K562 (cell line): ENCODE measurements at regions not wholly inside any gene's neighbourhood (a gene's known extent, or its start where the extent isn't known, plus 50 kb on each side); places are given as distances from the start of the nearest gene placed in this dataset.

Source experiments
- ATAC-seq: fragments of 200-7000 bp; cut with Tn5 transposase; 3 replicates; pipeline ENCODE4 v1.9.1; 2020; ENCODE audit warnings: moderate library complexity
- BruUV-seq: library from RNA; stranded (reverse); fragments of 400-500 nt; replicated peaks from 2 replicates; lab custom pipeline; 2021; lab: Mats Ljungman, UMichigan
- CTCF ChIA-PET: fragments of 300-600 bp; formaldehyde crosslinking; extraction: SDS; loops from one replicate; lab custom pipeline; 2021; ENCODE audit warnings: low intra/inter-chr PET ratio; lab: Yijun Ruan, JAX
- POLR2A ChIA-PET: fragments of 300-600, 350-650 bp; sonication (Branson Sonifier 250); formaldehyde crosslinking; extraction: SDS; loops from one replicate; lab custom pipeline; 2021; ENCODE audit warnings: antibody characterized with exemption, inconsistent platforms; lab: Yijun Ruan, JAX
- DNase-seq, 4 experiments: peaks; one replicate each; pipeline versions ENCODE4 v3.0.0 to v3.0.0-alpha.2; 2011 to 2018; ENCODE audit warnings: low spot score in 3 of 4, mixed read lengths in 3 of 4; ENCODE audit errors: extremely low read depth in 1 of 4
- FAIRE-seq: peaks from 2 replicates; lab custom pipeline; 2011; peaks lifted over from hg19 to GRCh38; lab: Jason Lieb, UNC
- H2AFZ ChIP-seq: 2 replicates; pipeline ENCODE4 v1.6.0; 2011; ENCODE audit warnings: low read depth, low read length, control low read depth, inconsistent platforms
- H3K27ac ChIP-seq: fragments of 200-600 bp; 3 replicates; pipeline ENCODE4 v1.8.0; 2011; ENCODE audit warnings: low read depth, mild to moderate bottlenecking, control low read depth, inconsistent platforms, low read length, moderate library complexity, mixed read lengths; ENCODE audit errors: extremely low read depth
- H3K27me3 ChIP-seq, 2 experiments: fragments of 300-600 bp in 1 of 2; 2 replicates in 1 of 2; 3 replicates in 1 of 2; pipeline versions ENCODE4 v1.6.0 to v1.8.0; 2011; ENCODE audit warnings: inconsistent platforms in 2 of 2, low read length in 2 of 2, mild to moderate bottlenecking in 1 of 2, mixed read lengths in 1 of 2, moderate library complexity in 1 of 2; ENCODE audit not compliant: control insufficient read depth in 2 of 2, insufficient read depth in 2 of 2
- H3K36me3 ChIP-seq: fragments of 300-600 bp; 3 replicates; pipeline ENCODE4 v1.8.0; 2011; ENCODE audit warnings: mild to moderate bottlenecking, low read length, inconsistent platforms; ENCODE audit not compliant: control insufficient read depth, insufficient read depth
- H3K4me1 ChIP-seq, 2 experiments: fragments of 200-600 bp in 1 of 2; replicated peaks in 1 of 2; 2 replicates in 1 of 2; 3 replicates in 1 of 2; pipeline versions ENCODE4 v1.5.1 to v1.8.0; 2011; ENCODE audit warnings: inconsistent platforms in 2 of 2, low read length in 2 of 2, mild to moderate bottlenecking in 1 of 2, mixed read lengths in 1 of 2, moderate library complexity in 1 of 2; ENCODE audit not compliant: control insufficient read depth in 2 of 2, insufficient read depth in 2 of 2
- H3K4me2 ChIP-seq: 2 replicates; pipeline ENCODE4 v1.6.1; 2011; ENCODE audit warnings: low read length, control low read depth, inconsistent platforms, mixed read lengths; ENCODE audit not compliant: insufficient read depth
- H3K4me3 ChIP-seq: fragments of 200-600 bp; sonication (generic), shearing (Covaris generic); 2 replicates; pipeline ENCODE4 v1.5.1; 2016; ENCODE audit warnings: control low read depth, inconsistent platforms
- H3K79me2 ChIP-seq: fragments of 200-600 bp; 3 replicates; pipeline ENCODE4 v1.8.0; 2011; ENCODE audit warnings: low read length, inconsistent platforms; ENCODE audit not compliant: control insufficient read depth, insufficient read depth
- H3K9ac ChIP-seq, 2 experiments: 2 replicates each; pipeline versions ENCODE4 v1.6.0 to v1.6.1; 2011; ENCODE audit warnings: low read depth in 2 of 2, low read length in 2 of 2, control low read depth in 1 of 2, inconsistent platforms in 1 of 2, mild to moderate bottlenecking in 1 of 2, mixed read lengths in 1 of 2; ENCODE audit not compliant: insufficient read depth in 1 of 2
- H3K9me1 ChIP-seq: one replicate; pipeline ENCODE4 v1.6.0; 2011; ENCODE audit warnings: inconsistent platforms, mild to moderate bottlenecking, low read length, moderate library complexity; ENCODE audit not compliant: control insufficient read depth, insufficient read depth
- H3K9me3 ChIP-seq: replicated peaks from 2 replicates; pipeline ENCODE4 v1.5.1; 2011; ENCODE audit warnings: low read depth, low read length, inconsistent platforms; ENCODE audit not compliant: control insufficient read depth, insufficient read depth
- H4K20me1 ChIP-seq: replicated peaks from 2 replicates; pipeline ENCODE4 v1.6.1; 2011; ENCODE audit warnings: low read length, inconsistent platforms, mixed read lengths; ENCODE audit not compliant: control insufficient read depth, insufficient read depth
- CEBPG ChIP-seq, 3 experiments: fragments of 200-800 bp in 1 of 3; sonication (Bioruptor generic) in 1 of 3; sonication (generic) in 1 of 3; formaldehyde crosslinking in 1 of 3; IDR thresholded peaks in 2 of 3; conservative IDR thresholded peaks in 1 of 3; 2 replicates each; pipeline versions ENCODE4 v1.6.1 to v1.8.0; 2016 to 2022; ENCODE audit warnings: missing compliant biosample characterization in 2 of 3, missing genetic modification characterization in 2 of 3, mild to moderate bottlenecking in 1 of 3, missing genetic modification reagents in 1 of 3
- CHD1 ChIP-seq: fragments of 200-600 bp; sonication (generic); IDR thresholded peaks from one replicate; pipeline ENCODE4 v1.6.1; 2012; ENCODE audit warnings: mild to moderate bottlenecking, moderate library complexity, low read length, inconsistent platforms
- EHMT2 ChIP-seq: fragments of 450-650 bp; IDR thresholded peaks from 2 replicates; pipeline ENCODE4 v1.6.1; 2018; ENCODE audit warnings: antibody characterized with exemption
- NFXL1 ChIP-seq: fragments of 450-650 bp; formaldehyde crosslinking; IDR thresholded peaks from 2 replicates; pipeline ENCODE4 v1.4.0; 2021; ENCODE audit warnings: mild to moderate bottlenecking
- RBFOX2 ChIP-seq: fragments of 200-400 bp; formaldehyde crosslinking; IDR thresholded peaks from 2 replicates; pipeline ENCODE4 v1.6.1; 2017; ENCODE audit warnings: low read depth, mild to moderate bottlenecking, low read length, moderate library complexity
- RBM17 ChIP-seq: fragments of 200-400 bp; formaldehyde crosslinking; IDR thresholded peaks from 2 replicates; pipeline ENCODE4 v1.6.1; 2017; ENCODE audit warnings: low read depth, mild to moderate bottlenecking, low read length, borderline replicate concordance
- SAFB2 ChIP-seq: fragments of 200-400 bp; formaldehyde crosslinking; IDR thresholded peaks from 2 replicates; pipeline ENCODE4 v1.6.1; 2018; ENCODE audit warnings: borderline replicate concordance, low read length, low read depth, moderate library complexity; ENCODE audit not compliant: severe bottlenecking
- SRF ChIP-seq, 2 experiments: fragments of 250-450, 450-650 bp in 1 of 2; sonication (Bioruptor Pico) in 1 of 2; sonication (generic) in 1 of 2; formaldehyde crosslinking; IDR thresholded peaks; 2 replicates each; pipeline versions ENCODE4 v1.5.0 to v1.5.1; 2020 to 2022; ENCODE audit warnings: mild to moderate bottlenecking in 1 of 2, missing genetic modification reagents in 1 of 2
- TEAD4 ChIP-seq, 2 experiments: sonication (generic) in 1 of 2; formaldehyde crosslinking in 1 of 2; IDR thresholded peaks; 2 replicates each; pipeline versions ENCODE4 v1.6.1 to v1.8.0; 2012 to 2022; ENCODE audit warnings: borderline replicate concordance in 1 of 2, inconsistent platforms in 1 of 2, low read length in 1 of 2, mild to moderate bottlenecking in 1 of 2, missing genetic modification reagents in 1 of 2
- WGBS: fragments of 100-300 bp; shearing (Covaris generic); methylation state at CpG from one replicate; pipeline ENCODE4 v1.1.6; 2016; ENCODE audit warnings: low coverage, mixed read lengths; ENCODE audit not compliant: insufficient coverage; ENCODE audit errors: missing lambda C conversion rate; 5-methylcytosine and 5-hydroxymethylcytosine counted together
- in situ Hi-C: fragments of 300-500 bp; cut with MboI; formaldehyde crosslinking; loops from 4 replicates; pipeline ENCODE4 v1.15.0; 2018; ENCODE audit warnings: inconsistent platforms, mixed read lengths
- intact Hi-C: fragments of 100-400 bp; cut with micrococcal nuclease; formaldehyde crosslinking; loops from 2 replicates; pipeline ENCODE4 v1.14.2; 2022
- TF ChIP-seq, protein P1 (sequence below): fragments of 150-350 bp; IDR thresholded peaks from 2 replicates; pipeline ENCODE4 v1.6.1; 2014; ENCODE audit warnings: low read depth, mild to moderate bottlenecking, low read length, borderline replicate concordance
- TF ChIP-seq, protein P2 (sequence below): fragments of 450-650 bp; formaldehyde crosslinking; IDR thresholded peaks from 2 replicates; pipeline ENCODE4 v1.4.0; 2022; ENCODE audit warnings: missing genetic modification characterization
- TF ChIP-seq, protein P3 (sequence below): IDR thresholded peaks from 2 replicates; pipeline ENCODE4 v1.6.1; 2016; ENCODE audit warnings: missing genetic modification characterization, missing compliant biosample characterization
- TF ChIP-seq, protein P4 (sequence below): sonication (generic); formaldehyde crosslinking; IDR thresholded peaks from 2 replicates; pipeline ENCODE4 v1.8.1; 2023; ENCODE audit warnings: mild to moderate bottlenecking, missing genetic modification reagents

DNA sequence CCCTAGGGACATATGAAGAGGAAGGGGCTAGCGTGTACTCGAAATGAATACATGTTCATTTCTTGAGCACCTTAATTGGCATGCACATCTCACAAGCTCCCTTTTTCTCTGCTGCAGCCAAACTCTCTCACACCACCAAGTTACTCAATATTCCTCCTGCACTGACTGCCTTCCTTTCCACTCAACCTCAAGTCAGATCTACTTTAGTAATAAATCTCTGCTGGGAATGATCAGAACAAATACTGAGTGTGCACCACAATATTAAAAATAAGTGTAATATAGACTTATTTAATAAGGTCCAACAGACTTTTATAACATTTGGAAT lies 995.8 kb upstream of the WWC1 start (continued):
- TF ChIP-seq, protein P1, sequence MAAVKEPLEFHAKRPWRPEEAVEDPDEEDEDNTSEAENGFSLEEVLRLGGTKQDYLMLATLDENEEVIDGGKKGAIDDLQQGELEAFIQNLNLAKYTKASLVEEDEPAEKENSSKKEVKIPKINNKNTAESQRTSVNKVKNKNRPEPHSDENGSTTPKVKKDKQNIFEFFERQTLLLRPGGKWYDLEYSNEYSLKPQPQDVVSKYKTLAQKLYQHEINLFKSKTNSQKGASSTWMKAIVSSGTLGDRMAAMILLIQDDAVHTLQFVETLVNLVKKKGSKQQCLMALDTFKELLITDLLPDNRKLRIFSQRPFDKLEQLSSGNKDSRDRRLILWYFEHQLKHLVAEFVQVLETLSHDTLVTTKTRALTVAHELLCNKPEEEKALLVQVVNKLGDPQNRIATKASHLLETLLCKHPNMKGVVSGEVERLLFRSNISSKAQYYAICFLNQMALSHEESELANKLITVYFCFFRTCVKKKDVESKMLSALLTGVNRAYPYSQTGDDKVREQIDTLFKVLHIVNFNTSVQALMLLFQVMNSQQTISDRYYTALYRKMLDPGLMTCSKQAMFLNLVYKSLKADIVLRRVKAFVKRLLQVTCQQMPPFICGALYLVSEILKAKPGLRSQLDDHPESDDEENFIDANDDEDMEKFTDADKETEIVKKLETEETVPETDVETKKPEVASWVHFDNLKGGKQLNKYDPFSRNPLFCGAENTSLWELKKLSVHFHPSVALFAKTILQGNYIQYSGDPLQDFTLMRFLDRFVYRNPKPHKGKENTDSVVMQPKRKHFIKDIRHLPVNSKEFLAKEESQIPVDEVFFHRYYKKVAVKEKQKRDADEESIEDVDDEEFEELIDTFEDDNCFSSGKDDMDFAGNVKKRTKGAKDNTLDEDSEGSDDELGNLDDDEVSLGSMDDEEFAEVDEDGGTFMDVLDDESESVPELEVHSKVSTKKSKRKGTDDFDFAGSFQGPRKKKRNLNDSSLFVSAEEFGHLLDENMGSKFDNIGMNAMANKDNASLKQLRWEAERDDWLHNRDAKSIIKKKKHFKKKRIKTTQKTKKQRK = no peak

DNA sequence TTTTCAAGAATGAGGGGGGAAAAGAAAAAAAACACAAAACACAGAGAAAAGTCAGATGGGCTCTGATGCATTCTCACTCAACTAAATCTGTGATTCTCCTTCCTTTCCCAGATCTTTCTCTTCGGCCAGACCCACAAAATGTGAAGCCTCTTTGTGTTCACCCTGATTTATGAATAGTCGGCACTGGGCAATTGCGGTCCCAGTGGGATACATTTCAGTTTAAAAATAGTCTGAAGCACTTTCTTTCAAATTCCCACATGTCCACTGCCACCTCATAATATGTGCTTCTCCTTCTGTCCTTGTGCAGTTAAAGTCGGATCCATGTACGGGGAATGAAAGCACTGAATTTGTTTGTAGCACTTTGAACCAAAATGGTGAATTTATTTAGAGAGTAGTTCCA lies 995.4 kb upstream of the WWC1 start:
- Histone ChIP-seq H3K9me1 (no peaks in the 10 kb centered on the region), H3K4me1 (no peaks in the 10 kb centered on the region), H3K4me2 (no peak overlapping the region), H3K79me2 (no peaks in the 10 kb centered on the region), H3K9me3 (no peaks in the 10 kb centered on the region), H3K27ac (no peak overlapping the region), H3K36me3 (no peaks in the 10 kb centered on the region), H3K9ac (no peak overlapping the region), H4K20me1 (no peaks in the 10 kb centered on the region), H3K27me3 (no peaks in the 10 kb centered on the region), H3K4me3 (no peak overlapping the region), H2AFZ (no peak overlapping the region)
- no peak for FAIRE-seq
- ATAC-seq = no peak
- no peak for DNase-seq
- WGBS = 0% methylated on average over 5 of the region's 5 CpGs
- intact Hi-C loops = no loop called here
- in situ Hi-C loops = no loop called here
- POLR2A ChIA-PET = no interaction called here
- CTCF ChIA-PET = no interaction called here
- BruUV-seq = no TSS peak
- TF ChIP-seq EHMT2 (no peak), NFXL1 (no peak), RBM17 (no peak), SRF (CRISPR knock-in tag; IDR thresholded peaks at IDR 0.05) (no peak), CEBPG (CRISPR knock-in tag; IDR thresholded peaks at IDR 0.05) (no peak), CEBPG (tag; conservative IDR thresholded peaks at IDR 0.05 in 1 of 2, IDR thresholded peaks at IDR 0.05 in 1 of 2) (no peak), SAFB2 (no peak), RBFOX2 (no peak), CHD1 (no peak), TEAD4 (IDR thresholded peaks at IDR 0.05; ENCODE audit: low read length) (no peak), TEAD4 (CRISPR knock-in tag; IDR thresholded peaks at IDR 0.05; ENCODE audit: borderline replicate concordance) (no peak)
- TF ChIP-seq, protein P2, sequence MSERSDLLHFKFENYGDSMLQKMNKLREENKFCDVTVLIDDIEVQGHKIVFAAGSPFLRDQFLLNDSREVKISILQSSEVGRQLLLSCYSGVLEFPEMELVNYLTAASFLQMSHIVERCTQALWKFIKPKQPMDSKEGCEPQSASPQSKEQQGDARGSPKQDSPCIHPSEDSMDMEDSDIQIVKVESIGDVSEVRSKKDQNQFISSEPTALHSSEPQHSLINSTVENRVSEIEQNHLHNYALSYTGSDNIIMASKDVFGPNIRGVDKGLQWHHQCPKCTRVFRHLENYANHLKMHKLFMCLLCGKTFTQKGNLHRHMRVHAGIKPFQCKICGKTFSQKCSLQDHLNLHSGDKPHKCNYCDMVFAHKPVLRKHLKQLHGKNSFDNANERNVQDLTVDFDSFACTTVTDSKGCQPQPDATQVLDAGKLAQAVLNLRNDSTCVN (CRISPR knock-in tag) = no peak
- TF ChIP-seq, protein P3, sequence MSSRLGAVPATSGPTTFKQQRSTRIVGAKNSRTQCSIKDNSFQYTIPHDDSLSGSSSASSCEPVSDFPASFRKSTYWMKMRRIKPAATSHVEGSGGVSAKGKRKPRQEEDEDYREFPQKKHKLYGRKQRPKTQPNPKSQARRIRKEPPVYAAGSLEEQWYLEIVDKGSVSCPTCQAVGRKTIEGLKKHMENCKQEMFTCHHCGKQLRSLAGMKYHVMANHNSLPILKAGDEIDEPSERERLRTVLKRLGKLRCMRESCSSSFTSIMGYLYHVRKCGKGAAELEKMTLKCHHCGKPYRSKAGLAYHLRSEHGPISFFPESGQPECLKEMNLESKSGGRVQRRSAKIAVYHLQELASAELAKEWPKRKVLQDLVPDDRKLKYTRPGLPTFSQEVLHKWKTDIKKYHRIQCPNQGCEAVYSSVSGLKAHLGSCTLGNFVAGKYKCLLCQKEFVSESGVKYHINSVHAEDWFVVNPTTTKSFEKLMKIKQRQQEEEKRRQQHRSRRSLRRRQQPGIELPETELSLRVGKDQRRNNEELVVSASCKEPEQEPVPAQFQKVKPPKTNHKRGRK (tag) = no peak
- TF ChIP-seq, protein P4, sequence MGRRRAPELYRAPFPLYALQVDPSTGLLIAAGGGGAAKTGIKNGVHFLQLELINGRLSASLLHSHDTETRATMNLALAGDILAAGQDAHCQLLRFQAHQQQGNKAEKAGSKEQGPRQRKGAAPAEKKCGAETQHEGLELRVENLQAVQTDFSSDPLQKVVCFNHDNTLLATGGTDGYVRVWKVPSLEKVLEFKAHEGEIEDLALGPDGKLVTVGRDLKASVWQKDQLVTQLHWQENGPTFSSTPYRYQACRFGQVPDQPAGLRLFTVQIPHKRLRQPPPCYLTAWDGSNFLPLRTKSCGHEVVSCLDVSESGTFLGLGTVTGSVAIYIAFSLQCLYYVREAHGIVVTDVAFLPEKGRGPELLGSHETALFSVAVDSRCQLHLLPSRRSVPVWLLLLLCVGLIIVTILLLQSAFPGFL (CRISPR knock-in tag) = no peak
